ENCODE measurements at regions not wholly inside any gene's neighbourhood (a gene's known extent, or its start where the extent isn't known, plus 50 kb on each side); places are given as distances from the start of the nearest gene placed in this dataset.

DNA sequence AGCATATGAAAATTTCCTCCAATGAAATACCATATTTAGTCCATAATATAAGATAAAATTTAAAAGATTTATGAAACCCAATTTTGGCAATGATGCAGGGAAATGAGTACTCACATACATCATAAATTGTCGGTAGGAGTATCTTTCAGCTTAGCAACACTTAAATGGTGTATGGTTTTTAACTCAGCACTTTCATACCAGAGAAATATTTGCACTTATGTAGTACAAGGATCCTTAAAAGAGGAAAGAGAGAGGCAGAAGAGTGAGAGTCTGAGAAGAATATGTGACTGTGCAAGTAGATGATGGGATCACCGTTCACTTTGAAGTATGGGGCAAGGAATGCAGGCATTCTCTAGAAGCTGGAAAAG, 379.3 kb upstream of the DCN start:
- DNase-seq (ENCODE audit: insufficient read length, low spot score) = no peak
- TF ChIP-seq POLR2A (IDR thresholded peaks at IDR 0.05; ENCODE audit: low read depth, low read length) (no peak), PAX5 (IDR thresholded peaks at IDR 0.05; ENCODE audit: insufficient read depth, low read length, severe bottlenecking) (no peak), POU2F2 (IDR thresholded peaks at IDR 0.05; ENCODE audit: low read depth, low read length) (no peak), SPI1 (IDR thresholded peaks at IDR 0.05; ENCODE audit: low read depth, low read length) (no peak), POLR2AphosphoS5 (IDR thresholded peaks at IDR 0.05; ENCODE audit: low read depth, low read length) (no peak), TAF1 (IDR thresholded peaks at IDR 0.05; ENCODE audit: low read depth, low read length) (no peak)
- FAIRE-seq = no peak

GRCh38 chr12:91561301-91561957, 378.8 kb upstream of the DCN start:
- FAIRE-seq = no peak
- DNase-seq (ENCODE audit: insufficient read length, low spot score) = no peak
- TF ChIP-seq POLR2AphosphoS5 (IDR thresholded peaks at IDR 0.05; ENCODE audit: low read depth, low read length) = no peak
- TF ChIP-seq TAF1 (IDR thresholded peaks at IDR 0.05; ENCODE audit: low read depth, low read length) = no peak
- TF ChIP-seq POLR2A (IDR thresholded peaks at IDR 0.05; ENCODE audit: low read depth, low read length) = no peak
- TF ChIP-seq SPI1 (IDR thresholded peaks at IDR 0.05; ENCODE audit: low read depth, low read length) = no peak
- no peak for TF ChIP-seq POU2F2 (IDR thresholded peaks at IDR 0.05; ENCODE audit: low read depth, low read length)
- no peak for TF ChIP-seq PAX5 (IDR thresholded peaks at IDR 0.05; ENCODE audit: insufficient read depth, low read length, severe bottlenecking)

DNA sequence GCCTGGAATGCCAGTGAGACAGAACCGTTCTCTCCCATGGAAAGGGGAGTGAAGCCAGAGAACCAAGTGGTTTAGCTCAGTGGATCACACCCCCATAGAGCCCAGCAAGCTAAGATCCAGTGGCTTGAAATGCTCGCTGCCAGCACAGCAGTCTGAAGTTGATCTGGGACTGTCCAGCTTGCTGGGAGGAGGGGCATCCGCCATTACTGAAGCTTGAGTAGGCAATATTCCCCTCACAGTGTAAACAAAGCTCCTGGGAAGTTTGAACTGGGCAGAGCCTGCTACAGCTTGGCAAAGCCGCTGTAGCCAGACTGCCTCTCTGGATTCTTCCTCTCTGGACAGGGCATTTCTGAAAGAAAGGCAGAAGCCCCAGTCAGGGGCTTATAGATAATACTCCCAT, 374.3 kb upstream of the DCN start:
- DNase-seq (ENCODE audit: insufficient read length, low spot score) (no peak), FAIRE-seq (no peak)
- TF ChIP-seq POU2F2 (IDR thresholded peaks at IDR 0.05; ENCODE audit: low read depth, low read length) = no peak
- no peak for TF ChIP-seq POLR2AphosphoS5 (IDR thresholded peaks at IDR 0.05; ENCODE audit: low read depth, low read length)
- TF ChIP-seq POLR2A (IDR thresholded peaks at IDR 0.05; ENCODE audit: low read depth, low read length) = no peak
- no peak for TF ChIP-seq SPI1 (IDR thresholded peaks at IDR 0.05; ENCODE audit: low read depth, low read length)
- no peak for TF ChIP-seq TAF1 (IDR thresholded peaks at IDR 0.05; ENCODE audit: low read depth, low read length)
- TF ChIP-seq PAX5 (IDR thresholded peaks at IDR 0.05; ENCODE audit: insufficient read depth, low read length, severe bottlenecking) = no peak

DNA sequence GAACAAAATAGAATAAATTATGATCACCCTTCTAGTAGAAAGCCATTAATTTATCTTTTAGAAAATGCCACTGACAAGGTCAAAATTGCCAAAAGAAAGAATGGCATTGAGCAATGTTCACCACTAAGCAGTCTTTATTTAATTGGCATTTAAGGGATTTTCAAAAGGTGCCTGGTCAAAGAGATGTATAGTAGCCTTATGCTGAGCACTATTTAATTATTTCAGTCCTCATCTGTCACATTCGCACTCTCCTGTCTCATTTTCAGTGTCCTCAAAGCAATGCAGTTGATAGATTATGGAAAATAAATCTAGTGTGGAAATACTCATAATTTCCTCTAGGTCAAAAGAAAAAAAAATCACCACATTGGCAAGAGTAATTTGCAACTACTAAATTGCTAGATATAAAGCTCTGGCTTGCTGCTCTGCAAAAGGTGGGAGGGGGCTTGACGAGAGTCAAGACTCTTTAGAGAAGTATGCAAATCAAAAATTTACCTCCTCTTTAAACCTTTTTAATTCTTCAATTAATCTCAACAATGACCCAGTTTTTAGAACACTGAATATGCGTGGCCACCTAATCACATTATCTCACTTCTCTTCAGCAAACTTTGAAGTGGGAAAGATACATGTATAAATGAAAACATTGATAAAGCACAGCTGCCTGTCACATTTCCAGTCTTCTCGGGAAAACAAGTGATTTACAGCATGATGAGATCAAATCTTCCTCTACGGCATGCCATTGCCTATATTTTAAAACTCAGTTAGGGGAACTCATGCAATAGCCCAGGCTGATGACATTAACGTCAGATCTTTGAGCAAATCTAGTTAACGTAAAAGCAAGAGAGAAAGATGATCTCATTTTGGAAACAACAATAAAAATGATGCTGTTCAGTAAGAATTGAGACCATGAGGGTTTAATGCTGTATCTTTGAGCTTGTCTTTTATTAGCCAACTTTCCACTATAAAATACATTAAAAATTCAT, 373.1 kb upstream of the DCN start:
- DNase-seq (ENCODE audit: insufficient read length, low spot score) (no peak), FAIRE-seq (no peak)
- no peak for TF ChIP-seq SPI1 (IDR thresholded peaks at IDR 0.05; ENCODE audit: low read depth, low read length)
- no peak for TF ChIP-seq TAF1 (IDR thresholded peaks at IDR 0.05; ENCODE audit: low read depth, low read length)
- TF ChIP-seq POLR2AphosphoS5 (IDR thresholded peaks at IDR 0.05; ENCODE audit: low read depth, low read length) = no peak
- TF ChIP-seq POLR2A (IDR thresholded peaks at IDR 0.05; ENCODE audit: low read depth, low read length) = no peak
- no peak for TF ChIP-seq PAX5 (IDR thresholded peaks at IDR 0.05; ENCODE audit: insufficient read depth, low read length, severe bottlenecking)
- no peak for TF ChIP-seq POU2F2 (IDR thresholded peaks at IDR 0.05; ENCODE audit: low read depth, low read length)

- DNase-seq (ENCODE audit: insufficient read length, low spot score) (no peak), FAIRE-seq (no peak)
- TF ChIP-seq SPI1 (IDR thresholded peaks at IDR 0.05; ENCODE audit: low read depth, low read length) = 0 out of 2 replicates have a peak, but pooled peaks have one; percentile 23
- no peak for TF ChIP-seq POLR2A (IDR thresholded peaks at IDR 0.05; ENCODE audit: low read depth, low read length)
Measured at GRCh38 chr12:91551927-91552326, 369.3 kb upstream of the DCN start.

- no peak for FAIRE-seq
- no peak for DNase-seq (ENCODE audit: insufficient read length, low spot score)
- TF ChIP-seq POLR2A (IDR thresholded peaks at IDR 0.05; ENCODE audit: low read depth, low read length) (no peak), POU2F2 (IDR thresholded peaks at IDR 0.05; ENCODE audit: low read depth, low read length) (no peak), SPI1 (IDR thresholded peaks at IDR 0.05; ENCODE audit: low read depth, low read length) (no peak), TAF1 (IDR thresholded peaks at IDR 0.05; ENCODE audit: low read depth, low read length) (no peak), POLR2AphosphoS5 (IDR thresholded peaks at IDR 0.05; ENCODE audit: low read depth, low read length) (no peak), PAX5 (IDR thresholded peaks at IDR 0.05; ENCODE audit: insufficient read depth, low read length, severe bottlenecking) (no peak)
Measured at GRCh38 chr12:91551242-91551641, 368.6 kb upstream of the DCN start.

GRCh38 chr12:91542666-91543065, 360.0 kb upstream of the DCN start:
- TF ChIP-seq SPI1 (IDR thresholded peaks at IDR 0.05; ENCODE audit: low read depth, low read length) = no peak
- no peak for FAIRE-seq
- DNase-seq (ENCODE audit: insufficient read length, low spot score) = no peak

DNA sequence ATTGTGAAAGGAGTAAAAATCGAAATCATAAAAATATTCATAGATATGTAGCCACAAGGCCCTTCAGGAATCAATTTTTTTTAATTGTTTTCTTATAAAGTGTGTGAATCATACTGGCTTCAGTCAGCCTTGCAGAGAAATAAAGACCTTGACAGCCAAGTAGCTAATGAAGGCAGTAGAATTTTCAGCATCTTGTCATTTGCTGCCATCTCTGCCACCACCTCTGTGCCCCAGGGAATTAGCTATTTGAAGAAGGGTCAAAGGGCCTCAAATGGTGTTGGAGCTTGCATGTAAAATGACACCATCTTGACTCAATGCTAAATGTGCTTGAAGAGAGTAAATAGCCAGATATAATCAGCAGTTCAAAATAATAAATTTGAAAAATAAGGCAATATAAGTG, 359.4 kb upstream of the DCN start:
- DNase-seq (ENCODE audit: insufficient read length, low spot score) (no peak), FAIRE-seq (no peak)
- TF ChIP-seq PAX5 (IDR thresholded peaks at IDR 0.05; ENCODE audit: insufficient read depth, low read length, severe bottlenecking) (no peak), POLR2AphosphoS5 (IDR thresholded peaks at IDR 0.05; ENCODE audit: low read depth, low read length) (no peak), SPI1 (IDR thresholded peaks at IDR 0.05; ENCODE audit: low read depth, low read length) (no peak), POU2F2 (IDR thresholded peaks at IDR 0.05; ENCODE audit: low read depth, low read length) (no peak), TAF1 (IDR thresholded peaks at IDR 0.05; ENCODE audit: low read depth, low read length) (no peak), POLR2A (IDR thresholded peaks at IDR 0.05; ENCODE audit: low read depth, low read length) (no peak)

GRCh38 chr12:91538418-91538817, 355.8 kb upstream of the DCN start:
- TF ChIP-seq PAX5 (IDR thresholded peaks at IDR 0.05; ENCODE audit: insufficient read depth, low read length, severe bottlenecking) = no peak
- TF ChIP-seq POU2F2 (IDR thresholded peaks at IDR 0.05; ENCODE audit: low read depth, low read length) = no peak
- TF ChIP-seq POLR2A (IDR thresholded peaks at IDR 0.05; ENCODE audit: low read depth, low read length) = no peak
- no peak for TF ChIP-seq TAF1 (IDR thresholded peaks at IDR 0.05; ENCODE audit: low read depth, low read length)
- TF ChIP-seq SPI1 (IDR thresholded peaks at IDR 0.05; ENCODE audit: low read depth, low read length) = no peak
- FAIRE-seq (no peak), DNase-seq (ENCODE audit: insufficient read length, low spot score) (no peak)

Data from GM12891 (cell line).